Left lung (tissue), 4 donors: ENCODE measurements at regions not wholly inside any gene's neighbourhood (a gene's known extent, or its start where the extent isn't known, plus 50 kb on each side); places are given as distances from the start of the nearest gene placed in this dataset.
"Not testable (repeated sequence)": the region's sequence is repeated elsewhere in the genome, so short reads cannot be mapped to it uniquely, and the experiment has no call there.

Experiments
- ATAC-seq: fragments of 200-7000 bp; cut with Tn5 transposase; one replicate; pipeline ENCODE4 v1.9.1; 2020; ENCODE audit warnings: moderate library complexity
- DNase-seq, 4 donors: peaks; one replicate each; pipeline ENCODE4 v3.0.0-alpha.2; 2013 to 2020
- H3K27ac ChIP-seq, 2 donors: fragments of 200-600 bp; sonication (generic) in 1 of 2; one replicate each; pipeline versions ENCODE4 v1.5.0 to v1.8.0; 2020 to 2021
- H3K27me3 ChIP-seq, 2 donors: fragments of 200-600 bp; sonication (generic) in 1 of 2; one replicate each; pipeline versions ENCODE4 v1.5.0 to v1.8.0; 2020 to 2021
- H3K36me3 ChIP-seq, 2 donors: fragments of 200-600 bp; sonication (generic) in 1 of 2; one replicate each; pipeline versions ENCODE4 v1.5.0 to v1.8.0; 2020 to 2021
- H3K4me1 ChIP-seq, 2 donors: fragments of 200-600 bp; one replicate each; pipeline ENCODE4 v1.8.0; 2021
- H3K4me3 ChIP-seq, 2 donors: fragments of 200-600 bp; sonication (generic) in 1 of 2; one replicate each; pipeline versions ENCODE4 v1.5.0 to v1.8.0; 2020 to 2021; ENCODE audit warnings: mild to moderate bottlenecking in 1 of 2
- H3K9me3 ChIP-seq, 2 donors: fragments of 200-600 bp; sonication (generic) in 1 of 2; one replicate each; pipeline versions ENCODE4 v1.5.0 to v1.8.0; 2020 to 2021
- intact Hi-C, 2 donors: fragments of 100-400 bp; cut with DNase I; formaldehyde crosslinking; loops; one replicate each; pipeline versions ENCODE4 v1.11.2 to v1.14.2; 2022
- TF ChIP-seq, protein P1 (sequence below), 2 donors: fragments of 200-600 bp; sonication (generic) in 1 of 2; IDR thresholded peaks; one replicate each; pipeline versions ENCODE4 v1.5.0 to v1.8.0; 2021; ENCODE audit warnings: antibody characterized with exemption in 2 of 2
- donor health status: DM: no; HTN: yes; CAD: no.
- donor health status: DM: no; HTN: no; CAD: no.

DNA sequence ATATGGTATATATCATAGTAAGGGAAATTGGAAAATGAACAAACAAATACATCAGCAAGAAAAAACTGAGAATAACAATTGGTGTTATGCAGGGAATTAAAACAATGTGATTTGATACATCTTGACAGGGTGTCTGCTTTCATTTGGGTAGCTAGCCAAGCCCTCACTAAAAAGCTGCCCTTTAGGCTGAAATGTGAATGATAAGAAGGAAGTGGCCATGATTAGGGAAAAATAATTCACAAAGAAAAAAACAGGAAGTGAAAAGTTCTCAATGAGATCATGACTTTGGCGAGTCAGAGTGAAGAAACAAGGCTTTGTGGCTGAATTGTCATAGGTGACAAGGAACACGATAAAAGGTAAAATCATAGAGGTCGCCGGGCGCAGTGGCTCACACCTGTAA is 675.8 kb upstream of the SLIT2 start:
- no peaks in the 10 kb centered on the region for H3K9me3 ChIP-seq
- H3K4me1 ChIP-seq = no peaks in the 10 kb centered on the region
- no peaks in the 10 kb centered on the region for H3K27me3 ChIP-seq
- no peak overlapping the region for H3K4me3 ChIP-seq
- intact Hi-C loops = no loop called here
- DNase-seq = peak in 2 of 4 donors; percentile 30 to 40
- no peaks in the 10 kb centered on the region for H3K36me3 ChIP-seq
- ATAC-seq = no peak
- H3K27ac ChIP-seq = no peak overlapping the region
- TF ChIP-seq, protein P1, sequence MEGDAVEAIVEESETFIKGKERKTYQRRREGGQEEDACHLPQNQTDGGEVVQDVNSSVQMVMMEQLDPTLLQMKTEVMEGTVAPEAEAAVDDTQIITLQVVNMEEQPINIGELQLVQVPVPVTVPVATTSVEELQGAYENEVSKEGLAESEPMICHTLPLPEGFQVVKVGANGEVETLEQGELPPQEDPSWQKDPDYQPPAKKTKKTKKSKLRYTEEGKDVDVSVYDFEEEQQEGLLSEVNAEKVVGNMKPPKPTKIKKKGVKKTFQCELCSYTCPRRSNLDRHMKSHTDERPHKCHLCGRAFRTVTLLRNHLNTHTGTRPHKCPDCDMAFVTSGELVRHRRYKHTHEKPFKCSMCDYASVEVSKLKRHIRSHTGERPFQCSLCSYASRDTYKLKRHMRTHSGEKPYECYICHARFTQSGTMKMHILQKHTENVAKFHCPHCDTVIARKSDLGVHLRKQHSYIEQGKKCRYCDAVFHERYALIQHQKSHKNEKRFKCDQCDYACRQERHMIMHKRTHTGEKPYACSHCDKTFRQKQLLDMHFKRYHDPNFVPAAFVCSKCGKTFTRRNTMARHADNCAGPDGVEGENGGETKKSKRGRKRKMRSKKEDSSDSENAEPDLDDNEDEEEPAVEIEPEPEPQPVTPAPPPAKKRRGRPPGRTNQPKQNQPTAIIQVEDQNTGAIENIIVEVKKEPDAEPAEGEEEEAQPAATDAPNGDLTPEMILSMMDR (IDR thresholded peaks at IDR 0.05) = no peak

- TF ChIP-seq, protein P1 (IDR thresholded peaks at IDR 0.05) = no peak
- H3K27ac ChIP-seq = no peak overlapping the region
- H3K9me3 ChIP-seq = no peaks in the 10 kb centered on the region
- no peaks in the 10 kb centered on the region for H3K4me1 ChIP-seq
- DNase-seq (no peak), ATAC-seq (no peak)
- H3K36me3 ChIP-seq = no peaks in the 10 kb centered on the region
- H3K27me3 ChIP-seq = no peaks in the 10 kb centered on the region
- intact Hi-C loops = no loop called here
- H3K4me3 ChIP-seq = no peak overlapping the region
Measured at GRCh38 chr4:19566041-19566440, 685.7 kb upstream of the SLIT2 start.

- H3K36me3 ChIP-seq = no peaks in the 10 kb centered on the region
- H3K27ac ChIP-seq = no peak overlapping the region
- no peak for DNase-seq
- TF ChIP-seq, protein P1 (IDR thresholded peaks at IDR 0.05) = no peak
- no peaks in the 10 kb centered on the region for H3K27me3 ChIP-seq
- no peak overlapping the region for H3K4me3 ChIP-seq
- no peaks in the 10 kb centered on the region for H3K4me1 ChIP-seq
- H3K9me3 ChIP-seq = no peaks in the 10 kb centered on the region
- intact Hi-C loops = no loop called here
- no peak for ATAC-seq
Measured at GRCh38 chr4:19562456-19562855, 689.2 kb upstream of the SLIT2 start.

- no peaks in the 10 kb centered on the region for H3K27me3 ChIP-seq
- ATAC-seq = no peak
- intact Hi-C loops = no loop called here
Measured at GRCh38 chr4:19557161-19557560, 694.5 kb upstream of the SLIT2 start.

DNA sequence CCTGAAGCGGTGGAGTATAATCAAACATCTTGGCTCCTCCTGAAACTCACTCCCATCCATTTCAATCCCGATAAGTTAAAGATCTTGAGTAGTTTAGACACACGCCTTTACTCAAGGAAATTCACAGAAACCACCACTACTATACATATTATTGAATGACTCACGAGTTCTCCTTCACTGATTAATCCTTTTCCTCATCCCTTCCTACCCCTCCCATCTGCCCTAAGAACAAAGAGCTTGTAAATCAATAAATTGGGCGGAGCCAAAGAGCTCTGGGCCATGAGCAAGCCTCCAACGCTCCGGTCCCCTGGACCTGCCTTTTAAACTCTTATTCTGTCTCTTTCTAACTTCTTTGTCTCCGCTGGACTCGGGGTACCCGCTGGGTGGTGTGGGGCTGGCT is 695.4 kb upstream of the SLIT2 start:
- H3K27me3 ChIP-seq, H3K4me1 ChIP-seq, H3K9me3 ChIP-seq, ATAC-seq, H3K4me3 ChIP-seq, DNase-seq, H3K36me3 ChIP-seq, intact Hi-C loops, H3K27ac ChIP-seq: not testable (repeated sequence)

More at GRCh38 chr4:19557161-19557560, 694.5 kb upstream of the SLIT2 start:
- Histone ChIP-seq H3K4me1 (no peaks in the 10 kb centered on the region), H3K36me3 (no peaks in the 10 kb centered on the region), H3K9me3 (no peaks in the 10 kb centered on the region), H3K27ac (no peak overlapping the region), H3K4me3 (no peak overlapping the region)
- TF ChIP-seq, protein P1 (IDR thresholded peaks at IDR 0.05) = no peak
- no peak for DNase-seq

GRCh38 chr4:19547463-19547862 is 704.2 kb upstream of the SLIT2 start:
- intact Hi-C loops = no loop called here
- DNase-seq (no peak), ATAC-seq (no peak)
- no peaks in the 10 kb centered on the region for H3K27me3 ChIP-seq
- H3K9me3 ChIP-seq = no peaks in the 10 kb centered on the region
- H3K27ac ChIP-seq = no peak overlapping the region
- H3K4me3 ChIP-seq = no peak overlapping the region
- TF ChIP-seq, protein P1 (IDR thresholded peaks at IDR 0.05) = no peak
- no peaks in the 10 kb centered on the region for H3K4me1 ChIP-seq
- H3K36me3 ChIP-seq = no peaks in the 10 kb centered on the region
